ENCODE measurements at regions not wholly inside any gene's neighbourhood (a gene's known extent, or its start where the extent isn't known, plus 50 kb on each side); places are given as distances from the start of the nearest gene placed in this dataset.

DNA sequence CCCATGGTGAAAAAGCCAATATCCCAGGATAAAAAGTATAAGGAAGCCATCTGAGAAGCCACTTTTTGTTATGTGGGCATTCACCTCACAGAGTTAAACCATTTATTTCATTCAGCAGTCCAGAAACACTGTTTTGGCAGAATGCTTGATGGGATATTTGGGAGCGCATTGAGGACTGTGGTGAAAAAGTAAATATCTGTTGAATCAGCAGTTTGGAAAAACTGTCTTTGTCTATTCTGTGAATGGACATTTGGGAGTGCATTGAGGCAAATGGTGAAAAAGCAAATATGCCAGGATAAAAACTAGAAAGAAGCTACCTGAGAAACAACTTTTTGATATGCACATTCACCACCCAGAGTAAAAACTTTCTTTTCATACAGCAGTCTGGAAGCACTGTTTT lies 276.2 kb upstream of the TRIM48 start:
- TF ChIP-seq EP300 (IDR thresholded peaks at IDR 0.05), result no peak
- TF ChIP-seq CTCF (IDR thresholded peaks at IDR 0.05), result no peak
- TF ChIP-seq POLR2AphosphoS5 (IDR thresholded peaks at IDR 0.05), result no peak
